ENCODE measurements at regions not wholly inside any gene's neighbourhood (a gene's known extent, or its start where the extent isn't known, plus 50 kb on each side); places are given as distances from the start of the nearest gene placed in this dataset.

DNA sequence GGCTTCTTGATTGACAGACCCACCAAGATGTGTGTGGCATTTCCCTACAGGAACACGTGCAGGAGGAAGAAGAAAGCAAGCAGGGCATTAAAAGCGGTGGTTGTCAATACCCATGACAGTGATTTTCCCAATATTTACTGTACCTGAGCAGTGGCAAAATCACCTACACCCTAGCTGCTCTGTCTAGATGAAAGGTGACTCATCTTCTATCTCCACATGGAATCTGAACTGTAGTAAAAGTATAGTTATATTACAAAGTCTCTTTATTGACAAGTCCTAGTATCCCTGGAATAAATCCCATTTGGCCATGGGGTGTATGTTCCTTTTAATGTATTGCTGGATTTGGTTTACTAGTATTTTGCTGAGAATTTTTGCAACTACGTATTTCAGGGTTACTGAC lies 458.8 kb upstream of the SORCS1 start:
- DNase-seq = no peak

DNA sequence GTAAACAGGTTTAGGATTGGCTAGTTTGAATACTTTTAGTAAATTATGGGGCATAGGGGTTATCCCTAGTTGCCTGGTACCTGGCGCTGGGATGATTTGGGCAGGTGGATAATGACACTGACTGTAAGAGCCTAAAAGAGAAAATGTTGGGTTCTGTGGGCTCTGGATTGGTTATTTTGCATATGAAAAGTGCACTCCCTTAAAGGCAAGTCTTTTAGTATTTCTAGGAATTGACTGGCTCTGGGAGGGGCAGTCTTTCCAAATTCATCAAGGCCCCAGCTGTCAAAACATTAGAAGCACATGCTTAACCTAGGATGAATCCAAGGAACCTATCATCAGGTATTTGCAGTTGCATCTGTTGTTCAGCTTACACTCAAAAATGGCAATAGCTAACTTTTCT lies 454.6 kb upstream of the SORCS1 start:
- no peak for DNase-seq

DNA sequence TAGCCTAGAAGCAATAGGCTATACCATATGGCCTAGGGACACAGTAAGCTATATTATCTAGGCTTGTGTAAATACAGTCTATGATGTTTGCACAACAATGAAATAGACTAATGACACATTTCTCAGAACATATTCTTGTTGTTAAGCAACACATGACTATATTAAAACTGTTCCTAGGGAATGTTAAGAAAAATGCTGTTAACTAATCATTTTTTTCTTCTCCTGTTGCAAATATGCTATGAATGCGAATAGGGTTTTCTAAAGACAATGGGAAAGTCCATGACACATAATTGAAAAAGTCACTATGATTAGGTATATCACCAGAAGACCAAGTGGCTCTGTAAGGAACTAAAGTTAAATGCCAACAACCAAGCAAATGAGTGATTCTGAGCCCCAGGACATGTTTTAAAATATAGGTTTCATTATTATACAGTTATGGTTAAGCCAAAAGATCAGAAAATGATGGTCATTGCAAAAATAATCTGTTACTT lies 454.0 kb upstream of the SORCS1 start:
- DNase-seq = no peak

DNA sequence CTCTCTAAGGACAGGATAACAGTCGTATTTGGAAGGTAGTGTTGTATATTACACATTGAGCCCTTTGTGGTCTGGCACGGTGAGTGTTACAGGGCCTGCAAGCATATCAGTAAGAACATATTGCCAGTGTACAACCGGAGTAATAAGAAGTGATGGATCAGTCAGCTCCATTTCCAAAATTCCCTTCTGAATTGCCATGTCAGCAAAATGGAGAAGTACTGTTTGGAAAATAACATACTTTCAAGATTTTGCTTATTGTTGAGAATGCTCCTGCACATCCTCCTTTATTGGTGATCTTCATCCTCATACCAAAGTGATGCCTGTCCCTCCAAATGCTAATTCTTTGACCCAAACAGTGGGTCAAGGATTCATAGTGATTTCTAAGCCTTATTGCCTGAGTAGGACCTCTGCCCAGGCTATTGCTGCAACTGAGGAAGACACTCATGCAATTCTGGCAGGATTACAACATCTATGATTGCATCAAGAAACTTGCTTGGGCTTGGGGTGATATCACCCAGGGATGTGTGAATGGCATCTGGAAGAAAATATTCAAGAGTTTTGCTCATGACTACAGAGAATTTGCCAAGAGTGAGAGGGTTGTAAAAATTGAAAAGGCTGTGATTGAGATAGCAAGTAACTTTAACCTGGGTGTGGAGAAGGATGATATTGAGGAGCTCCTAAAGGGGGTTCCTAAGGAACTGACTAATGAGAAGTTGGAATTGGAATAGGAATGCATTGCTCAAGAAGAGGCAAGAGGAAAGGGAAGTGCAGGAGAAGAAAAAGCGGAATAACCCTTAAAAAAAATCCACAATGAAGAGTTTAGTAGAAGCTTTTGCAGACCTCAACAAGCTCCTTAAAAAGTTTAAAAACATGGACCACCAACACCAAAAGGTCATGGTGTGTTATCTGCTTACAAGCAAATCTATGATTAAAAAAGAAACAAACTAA lies 452.2 kb upstream of the SORCS1 start:
- no peak for DNase-seq

DNA sequence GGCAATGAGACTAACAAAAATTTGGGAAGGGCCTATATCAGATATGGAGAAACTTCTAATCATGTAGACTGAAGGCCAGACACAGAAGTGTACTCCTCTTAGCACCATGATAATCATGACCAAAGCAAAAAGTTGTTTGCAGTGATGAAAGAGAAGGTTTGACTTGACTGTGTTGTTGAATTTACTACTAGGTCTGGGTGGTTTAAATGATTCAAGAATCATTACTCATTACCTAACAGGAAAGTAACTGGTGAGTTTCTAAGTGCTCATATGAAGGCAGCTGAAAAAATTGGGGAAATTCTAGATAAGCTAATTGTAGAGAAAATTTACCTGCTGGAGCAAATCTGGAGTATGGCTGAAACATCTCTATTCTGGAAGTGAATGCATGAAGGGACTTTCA lies 451.5 kb upstream of the SORCS1 start:
- DNase-seq = no peak

DNA sequence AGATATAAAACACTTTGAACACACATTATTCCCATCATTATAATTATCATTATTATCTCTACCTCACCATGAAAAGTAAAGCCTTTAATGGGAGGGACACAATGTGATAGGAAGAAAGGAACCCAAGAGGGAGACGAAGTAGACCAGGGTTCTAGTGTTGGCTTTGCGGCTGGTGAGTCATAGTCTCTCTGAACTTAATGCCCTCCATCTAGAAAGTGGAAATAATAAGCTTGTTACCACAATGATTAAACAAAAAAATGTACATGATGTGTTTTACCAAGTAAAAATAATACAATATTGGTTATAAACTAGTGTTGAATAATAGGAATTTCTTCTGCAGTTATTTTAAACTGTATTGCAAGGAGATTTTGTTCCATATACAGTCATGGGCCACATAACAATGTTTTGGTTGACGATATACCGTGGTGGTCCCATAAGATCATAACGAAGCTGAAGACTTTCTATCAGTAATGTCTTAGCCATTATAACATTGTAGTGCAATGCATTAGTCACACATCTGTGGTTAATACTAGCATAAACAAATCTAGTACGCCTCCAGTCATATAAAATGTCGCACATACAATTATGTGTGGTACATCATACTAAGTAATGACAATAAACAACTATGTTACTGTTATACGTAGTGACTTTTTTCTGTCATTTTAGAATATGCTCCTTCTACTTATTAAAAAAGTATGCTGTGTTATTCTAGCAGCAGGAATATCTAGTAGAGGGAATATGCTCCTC lies 450.6 kb upstream of the SORCS1 start:
- no peak for DNase-seq

DNA sequence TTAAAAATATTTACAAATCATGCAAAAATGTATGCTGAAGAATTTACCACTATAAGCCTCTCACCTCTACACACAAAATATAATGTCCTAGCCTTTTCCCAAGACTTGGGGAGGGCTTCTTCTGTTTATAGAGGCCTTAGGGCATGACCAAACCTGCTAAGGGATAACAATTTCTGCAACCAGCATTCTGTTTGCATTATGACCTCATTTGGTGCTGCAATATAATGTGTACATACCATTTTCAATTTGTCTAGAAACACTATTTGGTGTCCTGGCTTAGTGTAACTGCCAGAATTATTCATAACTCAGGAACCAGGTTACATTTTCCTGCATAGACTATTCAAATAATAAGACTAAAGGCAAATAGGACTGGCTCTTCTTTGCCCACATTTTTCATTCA lies 446.6 kb upstream of the SORCS1 start:
- no peak for DNase-seq

DNA sequence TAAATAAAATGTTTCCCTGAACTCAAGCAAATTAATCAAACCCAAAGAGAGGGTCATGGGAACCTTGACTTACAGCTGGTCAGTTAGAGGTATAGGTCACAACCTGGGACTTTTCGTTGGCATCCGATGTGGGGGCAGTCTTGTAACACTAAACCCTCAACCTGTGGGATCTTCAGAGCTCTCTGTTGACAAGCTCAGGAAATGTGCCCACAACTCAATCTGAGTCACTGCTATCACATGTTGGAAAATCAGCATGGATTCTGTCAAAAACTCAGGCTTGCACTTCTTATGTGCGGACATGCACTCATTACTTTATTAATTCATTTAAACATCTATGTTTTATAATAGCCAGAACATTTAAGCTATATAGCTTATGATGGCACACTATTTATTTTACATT lies 424.6 kb upstream of the SORCS1 start:
- no peak for DNase-seq

DNA sequence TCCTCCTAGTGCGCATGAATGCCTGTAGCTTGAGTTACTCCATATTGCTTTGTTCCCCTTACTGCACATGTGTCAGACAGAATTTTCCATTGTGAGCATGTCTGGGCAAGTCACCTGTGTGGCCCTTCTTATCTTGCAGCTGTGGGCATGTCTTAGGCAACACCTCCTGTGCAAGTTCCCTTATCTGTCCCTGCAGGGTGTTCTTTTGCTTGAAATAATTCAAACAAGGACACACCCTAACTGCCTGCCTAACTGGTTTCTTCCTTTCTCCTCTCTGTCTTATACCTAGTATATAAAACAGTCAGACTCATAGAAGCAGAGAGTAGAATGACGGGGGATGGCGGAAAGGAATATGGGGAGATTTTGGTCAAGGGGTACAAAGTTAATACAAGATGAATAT lies 421.1 kb upstream of the SORCS1 start:
- no peak for DNase-seq

DNA sequence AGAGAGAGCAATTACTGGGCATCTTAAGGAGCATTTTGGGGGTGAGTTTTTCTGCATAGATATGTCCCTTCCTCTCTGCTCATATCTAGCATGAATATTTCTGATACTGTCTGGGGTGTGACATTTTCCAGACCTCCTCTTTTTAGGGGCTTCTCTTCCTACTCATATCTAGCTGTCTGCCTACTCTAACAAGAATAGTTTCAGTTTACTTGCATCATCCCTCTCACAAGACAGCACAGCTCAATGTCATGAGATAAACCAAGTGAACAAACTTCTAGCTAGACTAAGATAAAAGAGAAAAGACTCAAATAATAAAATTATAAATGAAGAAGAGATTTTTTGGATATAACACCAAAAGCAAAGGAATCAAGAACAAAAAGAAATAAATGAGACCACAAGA lies 419.5 kb upstream of the SORCS1 start:
- no peak for DNase-seq

DNA sequence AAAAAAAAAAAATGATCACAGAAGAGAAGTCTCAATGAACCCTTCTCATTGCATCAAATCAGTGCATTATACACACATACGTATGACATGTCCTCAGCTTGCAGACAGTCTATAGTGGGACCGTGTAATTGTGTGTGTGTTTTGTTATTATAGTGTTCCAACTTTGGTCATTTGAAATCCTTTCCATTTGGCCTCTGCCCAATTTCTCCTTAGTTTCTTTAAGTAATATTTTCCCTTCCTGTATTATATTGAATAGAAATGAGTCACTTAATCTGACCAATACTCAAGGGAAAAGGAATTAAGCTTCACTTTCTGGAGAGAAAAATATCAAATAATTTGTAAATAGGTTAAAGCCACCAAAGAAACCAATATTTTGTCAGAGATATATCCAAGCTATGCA lies 415.5 kb upstream of the SORCS1 start:
- DNase-seq = no peak

DNA sequence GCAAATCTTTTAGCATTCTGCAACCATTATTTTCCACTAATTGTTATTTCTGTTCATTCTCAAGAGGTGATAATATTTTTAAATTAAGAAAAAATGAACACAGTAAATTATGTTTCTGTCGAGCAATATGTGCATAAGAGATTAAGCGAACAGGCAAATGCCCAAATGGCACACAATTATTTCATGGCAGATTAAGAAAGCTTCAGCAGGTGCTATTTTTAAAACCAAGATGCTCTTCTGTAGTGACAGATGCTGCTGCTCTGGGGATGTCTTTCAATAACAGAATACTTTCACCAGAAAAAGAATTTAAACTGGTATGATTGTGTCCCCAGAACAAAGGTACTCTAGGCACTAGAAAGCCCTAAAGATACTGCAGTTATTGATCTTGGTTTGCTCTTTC lies 412.7 kb upstream of the SORCS1 start:
- no peak for DNase-seq

DNA sequence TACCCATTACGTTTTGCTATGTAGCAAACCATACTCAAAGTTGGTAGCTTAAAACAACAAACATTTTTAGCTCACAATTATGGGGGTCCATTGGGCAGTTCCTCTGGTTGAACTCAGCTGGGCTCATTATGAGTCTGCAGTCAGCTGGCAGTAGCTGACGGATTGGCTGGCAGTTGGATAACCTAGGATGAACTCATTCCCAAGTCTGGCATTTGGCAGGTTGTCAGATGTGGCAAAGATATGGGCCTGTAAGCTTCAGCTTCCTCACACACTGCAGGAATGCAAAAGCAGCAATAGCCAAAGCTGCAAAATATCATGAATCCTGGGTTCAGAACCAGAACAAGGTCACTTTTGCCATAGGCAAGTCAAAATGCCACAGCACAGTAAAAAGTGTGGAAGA lies 412.2 kb upstream of the SORCS1 start:
- no peak for DNase-seq

DNA sequence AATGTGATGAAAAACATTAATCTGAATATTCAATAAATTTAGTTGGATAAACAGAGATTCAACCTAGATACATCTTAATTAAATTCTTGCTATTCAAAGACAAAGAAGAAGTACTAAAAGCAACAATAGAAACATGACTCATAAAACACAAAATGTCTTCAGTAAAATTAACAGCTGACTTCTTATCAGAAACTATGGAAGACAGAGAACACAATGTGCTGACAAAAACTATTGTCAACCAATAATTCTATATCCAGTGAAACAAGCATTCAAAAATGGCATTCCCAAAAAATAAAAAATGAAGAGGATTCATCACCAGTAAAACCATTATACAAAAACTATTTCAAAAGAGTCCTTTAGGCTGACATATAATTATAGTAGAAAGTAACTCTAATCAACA lies 400.5 kb upstream of the SORCS1 start:
- no peak for DNase-seq

DNA sequence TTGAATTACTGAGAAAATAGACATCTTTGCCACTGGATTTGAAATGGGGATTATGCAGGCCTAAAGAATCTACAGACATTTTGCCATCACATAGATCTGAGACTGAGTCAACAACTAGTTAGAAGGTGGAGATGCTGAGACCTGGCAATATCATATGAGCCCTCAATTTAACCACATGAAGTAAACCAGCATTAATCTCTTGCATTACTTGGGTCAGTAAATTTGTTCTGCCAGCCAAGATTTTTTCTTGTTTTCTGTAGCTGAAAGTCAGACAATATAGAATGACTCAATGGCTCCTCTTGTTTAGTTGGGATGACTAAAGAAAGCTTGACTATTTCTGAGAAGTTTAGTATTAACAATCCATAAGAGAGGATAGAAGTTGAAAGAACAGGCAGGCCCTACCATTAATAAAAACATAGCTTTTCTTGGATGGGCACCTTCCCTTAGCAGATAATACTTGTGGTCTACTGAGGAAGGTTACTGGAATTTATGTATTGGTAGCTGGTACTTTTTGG lies 396.7 kb upstream of the SORCS1 start:
- no peak for DNase-seq

DNA sequence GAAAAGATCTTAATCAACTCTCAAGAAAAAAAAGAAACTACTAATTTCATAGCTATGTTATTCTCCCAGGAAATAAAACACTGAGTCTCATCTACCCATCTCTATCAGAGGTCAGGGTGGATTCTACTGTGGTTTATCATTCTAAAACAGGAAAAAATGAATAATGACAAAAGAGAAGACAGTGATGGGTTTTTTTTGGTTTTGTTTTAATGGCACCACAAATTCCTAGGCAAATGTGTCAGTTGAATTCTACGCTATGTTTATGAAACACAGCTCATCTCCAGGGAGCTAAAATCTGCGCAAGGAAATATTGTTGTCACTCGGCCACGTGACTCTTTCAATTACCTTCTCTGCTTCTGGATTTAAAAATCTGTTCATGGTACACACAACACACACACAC lies 393.4 kb upstream of the SORCS1 start:
- no peak for DNase-seq

DNA sequence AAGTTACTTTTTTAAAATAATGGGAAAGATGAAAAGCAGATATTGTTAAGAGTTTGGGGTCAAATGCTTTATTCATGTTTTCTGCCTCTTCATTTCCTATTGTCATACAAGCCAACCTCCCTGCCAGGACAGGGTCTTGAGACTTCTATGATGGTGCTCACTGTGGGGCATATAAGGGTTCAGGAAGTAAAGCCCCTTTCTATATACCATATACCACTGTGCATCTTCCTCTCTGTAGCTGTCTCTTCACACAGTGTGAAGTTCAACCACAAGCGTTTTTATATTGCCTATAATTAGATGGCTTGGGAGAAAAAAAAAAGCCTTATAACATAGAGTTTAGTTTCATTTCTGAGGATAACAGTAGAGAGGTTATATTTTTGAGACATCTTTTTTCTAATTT lies 389.8 kb upstream of the SORCS1 start:
- DNase-seq = no peak

DNA sequence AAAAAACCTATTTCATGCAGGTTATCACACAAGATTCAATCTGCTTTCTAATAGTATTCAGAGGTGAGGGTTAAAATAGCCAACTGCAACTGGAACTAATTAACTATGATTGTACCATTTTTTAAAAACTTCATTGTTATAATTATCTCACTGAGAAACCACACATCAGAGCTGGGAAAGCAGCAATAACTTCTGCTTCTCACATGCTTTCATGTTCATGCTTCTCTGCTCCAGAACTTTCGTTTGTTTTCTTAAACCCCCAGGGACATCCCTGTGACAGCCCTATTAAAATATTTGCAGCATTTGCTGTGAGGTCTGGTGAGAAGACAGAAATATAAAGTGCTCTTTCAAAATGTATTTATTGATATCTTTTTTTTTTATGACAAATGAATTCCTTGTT lies 389.0 kb upstream of the SORCS1 start:
- no peak for DNase-seq

DNA sequence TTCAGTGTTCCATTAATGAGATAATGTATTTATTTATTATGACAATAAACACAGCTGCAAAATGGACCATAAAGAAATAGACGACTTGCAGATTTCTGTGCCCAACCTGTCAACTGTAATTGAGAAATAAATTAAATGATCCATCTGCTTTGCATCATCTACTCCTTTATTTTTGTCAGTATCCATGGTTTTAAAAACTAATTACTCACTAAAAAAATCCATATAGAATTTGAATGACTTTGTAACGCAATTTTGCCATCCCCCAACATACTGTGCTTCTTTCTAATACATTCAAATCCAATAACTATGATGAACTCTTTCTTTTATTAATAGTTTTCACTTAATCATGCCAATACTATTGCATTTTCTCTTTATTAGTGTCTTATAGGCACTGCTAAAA lies 388.5 kb upstream of the SORCS1 start:
- DNase-seq = no peak

DNA sequence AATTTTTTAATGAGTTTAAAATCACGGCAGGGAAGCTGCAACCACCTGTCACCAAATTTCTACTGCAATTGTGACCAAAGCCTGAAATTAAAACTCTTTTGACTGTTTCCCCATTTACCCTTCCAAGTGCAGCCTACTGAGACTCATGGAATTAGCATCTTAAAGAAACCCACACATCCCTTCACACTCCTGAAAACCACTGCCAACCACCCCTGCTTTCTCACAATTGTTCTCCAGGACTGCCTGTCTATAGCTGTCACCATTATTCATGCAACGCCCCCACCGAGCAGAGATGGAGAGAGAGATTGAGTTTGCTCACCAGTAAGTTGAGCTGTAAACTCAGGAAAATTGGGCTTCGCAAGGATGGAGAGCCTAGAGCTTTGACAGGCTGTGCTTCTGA lies 383.8 kb upstream of the SORCS1 start:
- no peak for DNase-seq

DNA sequence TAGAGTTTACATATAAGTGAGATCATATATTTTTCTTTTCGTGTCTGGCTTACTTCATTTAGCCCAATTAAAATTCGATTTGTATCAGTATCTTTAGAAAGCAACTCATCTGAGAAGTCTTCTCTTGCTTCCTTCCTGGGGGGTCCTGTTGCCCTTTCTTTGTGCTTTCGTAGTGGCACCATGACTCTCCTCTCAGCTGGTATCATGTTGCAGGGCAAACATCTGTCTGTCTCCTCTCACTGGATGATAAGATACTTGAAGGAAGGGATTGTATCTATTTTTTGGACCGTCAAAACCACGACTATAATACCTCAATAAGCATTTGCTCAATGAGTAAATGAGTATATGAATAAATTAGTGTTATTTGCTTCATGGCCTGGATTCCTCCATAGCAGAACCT lies 382.5 kb upstream of the SORCS1 start:
- DNase-seq = no peak

DNA sequence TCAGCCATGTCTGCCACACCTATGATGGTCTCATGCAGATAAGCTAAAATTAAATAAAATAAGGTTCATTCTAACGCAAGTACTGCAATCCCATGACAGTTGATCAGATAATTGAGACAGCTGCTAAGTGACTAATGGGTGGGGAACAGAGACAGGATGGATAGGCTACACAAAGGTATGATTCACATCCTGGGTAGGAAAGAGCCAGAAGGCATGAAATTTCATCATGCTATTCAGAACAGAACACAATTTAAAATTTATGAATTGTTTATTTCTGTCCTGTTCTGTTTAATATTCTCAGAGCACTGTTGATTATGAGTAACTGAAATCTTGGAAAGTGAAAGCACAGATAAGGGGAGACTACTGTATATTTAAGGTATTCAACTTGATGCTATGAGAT lies 381.8 kb upstream of the SORCS1 start:
- DNase-seq = no peak

DNA sequence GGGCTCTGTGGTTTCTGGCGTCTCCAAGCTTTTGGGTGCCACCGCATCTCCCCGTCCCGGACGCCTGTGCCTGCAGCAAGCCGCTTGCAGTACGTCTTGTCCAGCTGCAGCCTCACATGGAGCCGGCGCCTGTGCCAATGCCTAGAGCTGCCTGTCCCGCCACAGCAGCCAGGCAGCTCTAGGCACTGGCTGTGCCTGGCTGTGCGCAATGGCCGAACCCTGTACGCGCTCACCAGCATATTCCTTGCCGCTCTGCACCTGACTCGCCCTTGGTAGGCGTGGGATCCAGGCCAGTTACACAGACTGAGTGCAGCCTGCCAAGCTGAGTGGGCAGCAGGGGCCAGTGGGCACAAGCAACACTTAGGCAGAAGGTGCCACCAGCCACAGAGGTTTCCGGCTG lies 381.2 kb upstream of the SORCS1 start:
- no peak for DNase-seq

Data from NCI-H1930 (cell line).